ENCODE measurements at regions not wholly inside any gene's neighbourhood (a gene's known extent, or its start where the extent isn't known, plus 50 kb on each side); places are given as distances from the start of the nearest gene placed in this dataset.

DNA sequence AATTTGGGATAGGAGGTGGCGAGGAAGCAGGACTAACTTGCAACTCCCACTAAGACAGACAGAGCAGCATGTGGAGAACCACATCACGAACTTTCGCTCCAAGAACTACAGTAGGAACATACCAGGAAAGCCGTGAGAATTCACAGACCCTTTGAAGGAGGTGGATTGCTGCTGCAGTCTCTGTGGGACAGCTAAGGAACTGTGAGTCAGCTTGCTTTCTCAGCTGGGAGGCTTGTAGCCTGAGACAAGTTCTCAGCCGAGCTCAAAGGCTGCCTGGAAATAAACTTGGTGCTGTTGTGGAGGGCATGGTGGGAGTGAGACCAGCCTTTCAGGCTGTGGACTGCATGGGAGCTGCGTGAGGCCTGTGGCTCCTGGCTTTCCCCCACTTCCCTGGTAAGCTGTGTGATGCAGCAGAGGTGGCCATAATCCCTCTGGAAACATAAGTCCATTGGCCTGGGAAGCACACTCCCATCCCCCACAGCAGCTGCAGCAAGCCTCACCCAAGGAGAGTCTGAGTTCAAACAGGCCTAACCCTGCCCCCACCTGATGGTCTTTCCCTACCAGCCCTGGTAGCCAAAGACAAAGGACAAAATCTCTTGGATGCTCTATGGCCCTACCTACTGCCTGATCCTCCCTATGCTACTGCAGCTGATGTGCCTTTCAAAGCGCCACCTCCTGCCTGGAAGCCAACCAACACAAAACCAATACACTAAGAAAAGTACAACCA lies 441.1 kb upstream of the HTR2A start:
- Histone ChIP-seq H3K27me3 (ENCODE audit: insufficient read depth, low read length, poor library complexity, severe bottlenecking) (no peaks in the 10 kb centered on the region), H3F3A (ENCODE audit: low read depth) (no peaks in the 10 kb centered on the region), H4K20me1 (ENCODE audit: insufficient read depth, low read length, poor library complexity, severe bottlenecking) (no peaks in the 10 kb centered on the region), H3K4me2 (ENCODE audit: low read depth, low read length, poor library complexity, severe bottlenecking) (no peak overlapping the region), H3K4me3 (ENCODE audit: low read length, poor library complexity, severe bottlenecking) (no peak overlapping the region), H3K36me3 (ENCODE audit: insufficient read depth, low read length) (no peaks in the 10 kb centered on the region), H3K4me1 (ENCODE audit: insufficient read depth, low read length, poor library complexity, severe bottlenecking) (no peaks in the 10 kb centered on the region), H3K79me2 (ENCODE audit: insufficient read depth, low read length) (no peaks in the 10 kb centered on the region), H2AFZ (ENCODE audit: low read length) (no peak overlapping the region), H3K9me2 (replicated peaks; ENCODE audit: low read depth, low read length) (no peaks in the 10 kb centered on the region), H3K9me3 (ENCODE audit: insufficient read depth, low read depth, low read length) (no peaks in the 10 kb centered on the region), H3K9ac (ENCODE audit: low read depth, low read length, poor library complexity, severe bottlenecking) (no peak overlapping the region)
- TF ChIP-seq, protein P1, sequence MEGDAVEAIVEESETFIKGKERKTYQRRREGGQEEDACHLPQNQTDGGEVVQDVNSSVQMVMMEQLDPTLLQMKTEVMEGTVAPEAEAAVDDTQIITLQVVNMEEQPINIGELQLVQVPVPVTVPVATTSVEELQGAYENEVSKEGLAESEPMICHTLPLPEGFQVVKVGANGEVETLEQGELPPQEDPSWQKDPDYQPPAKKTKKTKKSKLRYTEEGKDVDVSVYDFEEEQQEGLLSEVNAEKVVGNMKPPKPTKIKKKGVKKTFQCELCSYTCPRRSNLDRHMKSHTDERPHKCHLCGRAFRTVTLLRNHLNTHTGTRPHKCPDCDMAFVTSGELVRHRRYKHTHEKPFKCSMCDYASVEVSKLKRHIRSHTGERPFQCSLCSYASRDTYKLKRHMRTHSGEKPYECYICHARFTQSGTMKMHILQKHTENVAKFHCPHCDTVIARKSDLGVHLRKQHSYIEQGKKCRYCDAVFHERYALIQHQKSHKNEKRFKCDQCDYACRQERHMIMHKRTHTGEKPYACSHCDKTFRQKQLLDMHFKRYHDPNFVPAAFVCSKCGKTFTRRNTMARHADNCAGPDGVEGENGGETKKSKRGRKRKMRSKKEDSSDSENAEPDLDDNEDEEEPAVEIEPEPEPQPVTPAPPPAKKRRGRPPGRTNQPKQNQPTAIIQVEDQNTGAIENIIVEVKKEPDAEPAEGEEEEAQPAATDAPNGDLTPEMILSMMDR (conservative IDR thresholded peaks at IDR 0.05; ENCODE audit: low read length), result no peak
- no peak for TF ChIP-seq EZH2phosphoT487 (IDR thresholded peaks at IDR 0.05; ENCODE audit: borderline replicate concordance)

DNA sequence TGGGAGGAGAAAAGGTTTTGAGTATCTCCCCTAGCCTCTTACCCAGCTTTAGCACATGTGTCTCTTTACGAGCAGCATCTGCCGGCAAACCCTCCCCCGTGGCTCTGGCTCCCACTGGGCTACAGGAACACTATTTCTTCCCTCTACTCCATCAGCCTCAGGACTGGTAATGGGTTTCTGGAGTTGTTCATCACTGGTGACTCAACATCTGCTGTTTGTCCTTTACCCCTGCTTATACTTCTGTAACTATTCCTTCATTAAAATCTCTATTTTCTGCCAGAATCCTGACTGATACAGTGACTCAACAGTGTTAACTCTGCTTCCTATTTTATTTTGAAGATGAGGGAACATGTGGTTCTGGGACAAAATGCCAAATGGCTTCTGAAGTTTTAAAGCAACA lies 437.3 kb upstream of the HTR2A start:
- Histone ChIP-seq H2AFZ (ENCODE audit: low read length) (no peak overlapping the region), H3K4me1 (ENCODE audit: insufficient read depth, low read length, poor library complexity, severe bottlenecking) (no peaks in the 10 kb centered on the region), H4K20me1 (ENCODE audit: insufficient read depth, low read length, poor library complexity, severe bottlenecking) (no peaks in the 10 kb centered on the region), H3K79me2 (ENCODE audit: insufficient read depth, low read length) (no peaks in the 10 kb centered on the region), H3K36me3 (ENCODE audit: insufficient read depth, low read length) (no peaks in the 10 kb centered on the region), H3K9me2 (replicated peaks; ENCODE audit: low read depth, low read length) (no peaks in the 10 kb centered on the region), H3K4me3 (ENCODE audit: low read length, poor library complexity, severe bottlenecking) (no peak overlapping the region), H3F3A (ENCODE audit: low read depth) (no peaks in the 10 kb centered on the region), H3K4me2 (ENCODE audit: low read depth, low read length, poor library complexity, severe bottlenecking) (no peak overlapping the region), H3K9ac (ENCODE audit: low read depth, low read length, poor library complexity, severe bottlenecking) (no peak overlapping the region), H3K27me3 (ENCODE audit: insufficient read depth, low read length, poor library complexity, severe bottlenecking) (no peaks in the 10 kb centered on the region), H3K9me3 (ENCODE audit: insufficient read depth, low read depth, low read length) (no peaks in the 10 kb centered on the region)
- TF ChIP-seq EZH2phosphoT487 (IDR thresholded peaks at IDR 0.05; ENCODE audit: borderline replicate concordance), result no peak
- TF ChIP-seq, protein P1 (conservative IDR thresholded peaks at IDR 0.05; ENCODE audit: low read length), result no peak

DNA sequence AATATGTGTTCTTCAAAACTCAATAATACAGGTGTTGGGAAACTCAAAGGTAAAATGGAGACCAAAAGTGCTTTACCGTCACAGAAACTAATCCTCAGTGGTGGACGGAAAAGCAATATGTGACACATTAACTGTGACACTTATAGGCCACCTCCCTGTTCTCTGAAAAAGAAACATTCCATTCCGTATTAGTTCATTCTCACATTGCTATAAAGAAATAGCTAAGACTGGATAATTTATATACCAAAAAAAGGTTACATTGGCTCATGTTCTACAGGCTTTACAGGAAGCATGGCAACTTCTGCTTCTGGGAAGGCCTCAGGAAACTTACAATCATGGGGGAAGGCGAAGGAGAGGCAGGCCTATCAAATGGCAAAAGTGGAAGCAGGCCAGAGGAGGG lies 435.3 kb upstream of the HTR2A start:
- Histone ChIP-seq H2AFZ (ENCODE audit: low read length) (no peak overlapping the region), H3K36me3 (ENCODE audit: insufficient read depth, low read length) (no peaks in the 10 kb centered on the region), H3K4me2 (ENCODE audit: low read depth, low read length, poor library complexity, severe bottlenecking) (no peak overlapping the region), H4K20me1 (ENCODE audit: insufficient read depth, low read length, poor library complexity, severe bottlenecking) (no peaks in the 10 kb centered on the region), H3F3A (ENCODE audit: low read depth) (no peaks in the 10 kb centered on the region), H3K9me3 (ENCODE audit: insufficient read depth, low read depth, low read length) (no peaks in the 10 kb centered on the region), H3K27me3 (ENCODE audit: insufficient read depth, low read length, poor library complexity, severe bottlenecking) (no peaks in the 10 kb centered on the region), H3K9me2 (replicated peaks; ENCODE audit: low read depth, low read length) (no peaks in the 10 kb centered on the region), H3K79me2 (ENCODE audit: insufficient read depth, low read length) (no peaks in the 10 kb centered on the region), H3K4me3 (ENCODE audit: low read length, poor library complexity, severe bottlenecking) (no peak overlapping the region), H3K9ac (ENCODE audit: low read depth, low read length, poor library complexity, severe bottlenecking) (no peak overlapping the region), H3K4me1 (ENCODE audit: insufficient read depth, low read length, poor library complexity, severe bottlenecking) (no peaks in the 10 kb centered on the region)
- TF ChIP-seq, protein P1 (conservative IDR thresholded peaks at IDR 0.05; ENCODE audit: low read length), result no peak
- TF ChIP-seq EZH2phosphoT487 (IDR thresholded peaks at IDR 0.05; ENCODE audit: borderline replicate concordance), result no peak

Measured in Loucy (cell line).